ENCODE measurements at regions not wholly inside any gene's neighbourhood (a gene's known extent, or its start where the extent isn't known, plus 50 kb on each side); places are given as distances from the start of the nearest gene placed in this dataset.

DNA sequence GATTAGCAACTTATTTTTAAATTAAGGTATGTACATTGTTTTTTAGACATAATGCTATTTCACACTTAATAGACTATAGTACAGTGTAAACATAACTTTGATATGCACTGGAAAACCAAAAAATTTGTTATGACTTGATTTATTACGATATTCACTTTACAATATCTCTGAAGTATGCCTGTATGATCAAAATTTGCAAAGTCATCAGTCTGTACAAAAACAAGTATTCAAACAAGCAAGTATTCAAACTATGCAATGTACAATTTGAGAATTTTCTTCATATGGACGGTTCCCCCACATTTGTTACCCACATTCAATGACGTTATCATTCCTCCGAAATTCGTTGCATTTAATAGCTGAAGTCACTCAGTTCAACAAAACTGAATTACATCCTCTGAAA lies 147.9 kb downstream of the AVL9 start (continued):
- TF ChIP-seq RAD21 (IDR thresholded peaks at IDR 0.05; ENCODE audit: low read depth) = no peak
- TF ChIP-seq ELF1 (IDR thresholded peaks at IDR 0.05; ENCODE audit: borderline replicate concordance, low read depth) = no peak
- TF ChIP-seq, protein P1, sequence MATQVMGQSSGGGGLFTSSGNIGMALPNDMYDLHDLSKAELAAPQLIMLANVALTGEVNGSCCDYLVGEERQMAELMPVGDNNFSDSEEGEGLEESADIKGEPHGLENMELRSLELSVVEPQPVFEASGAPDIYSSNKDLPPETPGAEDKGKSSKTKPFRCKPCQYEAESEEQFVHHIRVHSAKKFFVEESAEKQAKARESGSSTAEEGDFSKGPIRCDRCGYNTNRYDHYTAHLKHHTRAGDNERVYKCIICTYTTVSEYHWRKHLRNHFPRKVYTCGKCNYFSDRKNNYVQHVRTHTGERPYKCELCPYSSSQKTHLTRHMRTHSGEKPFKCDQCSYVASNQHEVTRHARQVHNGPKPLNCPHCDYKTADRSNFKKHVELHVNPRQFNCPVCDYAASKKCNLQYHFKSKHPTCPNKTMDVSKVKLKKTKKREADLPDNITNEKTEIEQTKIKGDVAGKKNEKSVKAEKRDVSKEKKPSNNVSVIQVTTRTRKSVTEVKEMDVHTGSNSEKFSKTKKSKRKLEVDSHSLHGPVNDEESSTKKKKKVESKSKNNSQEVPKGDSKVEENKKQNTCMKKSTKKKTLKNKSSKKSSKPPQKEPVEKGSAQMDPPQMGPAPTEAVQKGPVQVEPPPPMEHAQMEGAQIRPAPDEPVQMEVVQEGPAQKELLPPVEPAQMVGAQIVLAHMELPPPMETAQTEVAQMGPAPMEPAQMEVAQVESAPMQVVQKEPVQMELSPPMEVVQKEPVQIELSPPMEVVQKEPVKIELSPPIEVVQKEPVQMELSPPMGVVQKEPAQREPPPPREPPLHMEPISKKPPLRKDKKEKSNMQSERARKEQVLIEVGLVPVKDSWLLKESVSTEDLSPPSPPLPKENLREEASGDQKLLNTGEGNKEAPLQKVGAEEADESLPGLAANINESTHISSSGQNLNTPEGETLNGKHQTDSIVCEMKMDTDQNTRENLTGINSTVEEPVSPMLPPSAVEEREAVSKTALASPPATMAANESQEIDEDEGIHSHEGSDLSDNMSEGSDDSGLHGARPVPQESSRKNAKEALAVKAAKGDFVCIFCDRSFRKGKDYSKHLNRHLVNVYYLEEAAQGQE (IDR thresholded peaks at IDR 0.05; ENCODE audit: low read depth) = no peak
- no peak for TF ChIP-seq CBX3 (IDR thresholded peaks at IDR 0.05; ENCODE audit: low read depth)
- TF ChIP-seq ZFX (IDR thresholded peaks at IDR 0.05) = no peak
- TF ChIP-seq EZH2phosphoT487 (IDR thresholded peaks at IDR 0.05; ENCODE audit: borderline replicate concordance) = no peak
- no peak for TF ChIP-seq SIN3A (IDR thresholded peaks at IDR 0.05; ENCODE audit: low read depth)
- TF ChIP-seq ATF3 (IDR thresholded peaks at IDR 0.05) = no peak
- no peak for TF ChIP-seq YY1 (IDR thresholded peaks at IDR 0.05; ENCODE audit: extremely low read depth, insufficient replicate concordance, low read depth, low read length)

DNA sequence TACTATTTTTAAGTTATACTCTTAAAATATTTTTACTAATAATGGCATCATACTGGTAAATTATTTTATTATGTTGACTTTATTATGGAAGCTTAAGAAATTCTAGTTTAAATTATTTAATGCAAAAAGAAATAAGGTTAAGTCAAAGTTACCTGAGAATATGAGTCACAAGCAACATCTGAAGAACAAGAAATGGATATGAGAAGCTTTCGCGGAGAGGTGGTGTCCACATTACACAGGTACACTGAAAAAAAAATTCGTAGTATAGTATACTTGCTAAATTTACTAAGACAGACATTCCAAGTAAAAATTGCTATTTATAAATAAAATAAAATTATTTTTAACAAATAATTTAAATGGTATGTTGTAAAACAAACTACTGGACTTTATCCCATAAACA lies 143.8 kb downstream of the AVL9 start:
- TF ChIP-seq SRF (IDR thresholded peaks at IDR 0.05; ENCODE audit: low read depth) = no peak
- TF ChIP-seq EZH2phosphoT487 (IDR thresholded peaks at IDR 0.05; ENCODE audit: borderline replicate concordance) = no peak
- no peak for TF ChIP-seq TCF7L2 (IDR thresholded peaks at IDR 0.05; ENCODE audit: borderline replicate concordance, extremely low read depth, insufficient read depth, insufficient read length)
- TF ChIP-seq, protein P2, sequence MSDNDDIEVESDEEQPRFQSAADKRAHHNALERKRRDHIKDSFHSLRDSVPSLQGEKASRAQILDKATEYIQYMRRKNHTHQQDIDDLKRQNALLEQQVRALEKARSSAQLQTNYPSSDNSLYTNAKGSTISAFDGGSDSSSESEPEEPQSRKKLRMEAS (IDR thresholded peaks at IDR 0.05) = no peak
- no peak for TF ChIP-seq CEBPB (IDR thresholded peaks at IDR 0.05; ENCODE audit: low read depth)
- TF ChIP-seq FOSL1 (IDR thresholded peaks at IDR 0.05; ENCODE audit: low read depth) = no peak
- no peak for TF ChIP-seq CBX3 (IDR thresholded peaks at IDR 0.05; ENCODE audit: low read depth)
- TF ChIP-seq, protein P3, sequence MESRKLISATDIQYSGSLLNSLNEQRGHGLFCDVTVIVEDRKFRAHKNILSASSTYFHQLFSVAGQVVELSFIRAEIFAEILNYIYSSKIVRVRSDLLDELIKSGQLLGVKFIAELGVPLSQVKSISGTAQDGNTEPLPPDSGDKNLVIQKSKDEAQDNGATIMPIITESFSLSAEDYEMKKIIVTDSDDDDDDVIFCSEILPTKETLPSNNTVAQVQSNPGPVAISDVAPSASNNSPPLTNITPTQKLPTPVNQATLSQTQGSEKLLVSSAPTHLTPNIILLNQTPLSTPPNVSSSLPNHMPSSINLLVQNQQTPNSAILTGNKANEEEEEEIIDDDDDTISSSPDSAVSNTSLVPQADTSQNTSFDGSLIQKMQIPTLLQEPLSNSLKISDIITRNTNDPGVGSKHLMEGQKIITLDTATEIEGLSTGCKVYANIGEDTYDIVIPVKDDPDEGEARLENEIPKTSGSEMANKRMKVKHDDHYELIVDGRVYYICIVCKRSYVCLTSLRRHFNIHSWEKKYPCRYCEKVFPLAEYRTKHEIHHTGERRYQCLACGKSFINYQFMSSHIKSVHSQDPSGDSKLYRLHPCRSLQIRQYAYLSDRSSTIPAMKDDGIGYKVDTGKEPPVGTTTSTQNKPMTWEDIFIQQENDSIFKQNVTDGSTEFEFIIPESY (IDR thresholded peaks at IDR 0.05; ENCODE audit: extremely low read depth, insufficient replicate concordance, low read length) = no peak
- no peak for TF ChIP-seq POLR2AphosphoS5 (IDR thresholded peaks at IDR 0.05; ENCODE audit: low read depth, low read length)
- TF ChIP-seq ELF1 (IDR thresholded peaks at IDR 0.05; ENCODE audit: borderline replicate concordance, low read depth) = no peak
- no peak for TF ChIP-seq YY1 (IDR thresholded peaks at IDR 0.05; ENCODE audit: extremely low read depth, insufficient replicate concordance, low read depth, low read length)

More for the DNA sequence above, 143.8 kb downstream of the AVL9 start:
- Histone ChIP-seq H3K9ac (ENCODE audit: low read length) (no peak overlapping the region), H3K9me3 (ENCODE audit: control insufficient read depth in 1 of 2, insufficient read depth in 1 of 2, low read depth in 1 of 2, low read length in 2 of 2) (no peaks in the 10 kb centered on the region), H2AFZ (ENCODE audit: low read depth, low read length, poor library complexity, severe bottlenecking) (no peak overlapping the region), H3K27ac (ENCODE audit: low read depth, low read length) (no peak overlapping the region), H3K79me2 (ENCODE audit: insufficient read depth, low read length) (no peaks in the 10 kb centered on the region), H3K4me3 (replicated peaks in 1 of 2; ENCODE audit: low read depth in 1 of 2, low read length in 2 of 2) (no peak overlapping the region), H3K4me2 (ENCODE audit: low read length) (no peak overlapping the region), H3K36me3 (ENCODE audit: control insufficient read depth in 1 of 2, insufficient read depth in 2 of 2, low read length in 2 of 2) (no peaks in the 10 kb centered on the region), H3K27me3 (ENCODE audit: insufficient read depth, low read length) (no peaks in the 10 kb centered on the region), H3K9me2 (ENCODE audit: insufficient read depth) (no peaks in the 10 kb centered on the region), H4K20me1 (ENCODE audit: insufficient read depth) (no peaks in the 10 kb centered on the region), H3K4me1 (ENCODE audit: control insufficient read depth in 1 of 2, insufficient read depth in 2 of 2, low read length in 2 of 2) (no peaks in the 10 kb centered on the region)
- ChIA-PET POLR2A (no interaction called here), CTCF (no interaction called here), RAD21 (ENCODE audit: low non-redundant PET in 1 of 2, low total read pairs in 2 of 2, uncharacterized antibody in 2 of 2, unreplicated experiment in 2 of 2) (no interaction called here)
- intact Hi-C loops (cut with micrococcal nuclease) = no loop called here
- DNase-seq (ENCODE audit: low read depth, low spot score) = no peak
- ATAC-seq = no peak
- BruUV-seq (replicated peaks) = no TSS peak
